GM12878 (cell line): ENCODE measurements at regions not wholly inside any gene's neighbourhood (a gene's known extent, or its start where the extent isn't known, plus 50 kb on each side); places are given as distances from the start of the nearest gene placed in this dataset.

Experiments
- ATAC-seq: fragments of 200-7000 bp; cut with Tn5 transposase; 3 replicates; pipeline ENCODE4 v1.9.1; 2020; ENCODE audit warnings: mild to moderate bottlenecking, moderate library complexity
- BruUV-seq: library from RNA; stranded (reverse); fragments of 400-500 nt; replicated peaks from 2 replicates; lab custom pipeline; 2021; lab: Mats Ljungman, UMichigan
- CTCF ChIA-PET: fragments of 300-600 bp; sonication (Branson Sonifier 250); formaldehyde crosslinking; extraction: SDS; loops from one replicate; lab custom pipeline; 2021; ENCODE audit warnings: inconsistent platforms; lab: Yijun Ruan, JAX
- POLR2A ChIA-PET: fragments of 350-600 bp; formaldehyde crosslinking; extraction: SDS; loops from one replicate; lab custom pipeline; 2021; ENCODE audit warnings: inconsistent platforms; lab: Charles Lee
- RAD21 ChIA-PET: fragments of 300-600 bp; sonication (Branson Sonifier 250); formaldehyde crosslinking; loops from one replicate; lab custom pipeline; 2023; ENCODE audit warnings: antibody characterized with exemption; ENCODE audit not compliant: unreplicated experiment; lab: Charles Lee
- SMC1A ChIA-PET: fragments of 300-600 bp; sonication (Branson Sonifier 250); formaldehyde crosslinking; loops from one replicate; lab custom pipeline; 2023; ENCODE audit not compliant: unreplicated experiment, uncharacterized antibody; lab: Charles Lee
- DNase-seq: peaks from one replicate; pipeline ENCODE4 v3.0.0-alpha.2; 2011; ENCODE audit warnings: low read depth, low spot score
- FAIRE-seq: peaks from 3 replicates; lab custom pipeline; 2011; peaks lifted over from hg19 to GRCh38; lab: Jason Lieb, UNC
- H2AFZ ChIP-seq: 2 replicates; pipeline ENCODE4 v1.6.0; 2011; ENCODE audit warnings: low read depth, low read length, control low read depth; ENCODE audit not compliant: control insufficient read depth
- H3K27ac ChIP-seq: 2 replicates; pipeline ENCODE4 v1.5.1; 2011; ENCODE audit warnings: control low read depth; ENCODE audit not compliant: control insufficient read depth, insufficient read depth
- H3K27me3 ChIP-seq, 2 experiments: replicated peaks in 1 of 2; 2 replicates each; pipeline versions ENCODE4 v1.6.0 to v1.6.1; 2011; ENCODE audit warnings: low read length in 1 of 2; ENCODE audit not compliant: control insufficient read depth in 2 of 2, insufficient read depth in 2 of 2
- H3K36me3 ChIP-seq, 2 experiments: 2 replicates each; pipeline ENCODE4 v1.5.1; 2011; ENCODE audit warnings: low read length in 1 of 2; ENCODE audit not compliant: control insufficient read depth in 2 of 2, insufficient read depth in 2 of 2
- H3K4me1 ChIP-seq: 2 replicates; pipeline ENCODE4 v1.6.1; 2011; ENCODE audit warnings: mild to moderate bottlenecking, low read length, moderate library complexity, mixed read lengths; ENCODE audit not compliant: control insufficient read depth, insufficient read depth
- H3K4me2 ChIP-seq: 2 replicates; pipeline ENCODE4 v1.6.0; 2011; ENCODE audit warnings: control low read depth; ENCODE audit not compliant: control insufficient read depth, insufficient read depth
- H3K4me3 ChIP-seq: fragments of 200-600 bp; sonication (generic); 2 replicates; pipeline ENCODE4 v1.5.1; 2016
- H3K79me2 ChIP-seq: 2 replicates; pipeline ENCODE4 v1.6.0; 2011; ENCODE audit warnings: low read length; ENCODE audit not compliant: control insufficient read depth, insufficient read depth
- H3K9ac ChIP-seq: 2 replicates; pipeline ENCODE4 v1.8.0; 2011; ENCODE audit warnings: low read length, control low read depth, mixed read lengths; ENCODE audit not compliant: control insufficient read depth, insufficient read depth
- H3K9me3 ChIP-seq: replicated peaks from 3 replicates; pipeline ENCODE4 v1.5.1; 2011; ENCODE audit warnings: mild to moderate bottlenecking, low read length; ENCODE audit not compliant: control insufficient read depth, insufficient read depth
- H4K20me1 ChIP-seq: 2 replicates; pipeline ENCODE4 v1.6.0; 2011; ENCODE audit not compliant: control insufficient read depth, insufficient read depth
- BHLHE40 ChIP-seq, 2 experiments: fragments of 450-650 bp in 1 of 2; IDR thresholded peaks; 2 replicates each; pipeline ENCODE4 v1.6.1; 2011 to 2017; ENCODE audit warnings: low read depth in 2 of 2, borderline replicate concordance in 1 of 2, improper control_type of control experiment in 1 of 2, low read length in 1 of 2, mild to moderate bottlenecking in 1 of 2
- CREM ChIP-seq: IDR thresholded peaks from 2 replicates; pipeline ENCODE4 v1.6.1; 2014; ENCODE audit warnings: antibody characterized with exemption, low read depth
- E2F4 ChIP-seq: IDR thresholded peaks from 2 replicates; pipeline ENCODE4 v1.6.1; 2012; ENCODE audit warnings: low read depth, low read length, improper control_type of control experiment
- IKZF1 ChIP-seq: fragments of 450-650 bp; conservative IDR thresholded peaks from 2 replicates; pipeline ENCODE4 v1.6.1; 2017; ENCODE audit warnings: antibody characterized with exemption, mild to moderate bottlenecking
- JUND ChIP-seq: IDR thresholded peaks from 2 replicates; pipeline ENCODE4 v1.6.1; 2012; ENCODE audit warnings: low read depth, mild to moderate bottlenecking, low read length, improper control_type of control experiment, moderate library complexity
- MLLT1 ChIP-seq: fragments of 450-650 bp; IDR thresholded peaks from 2 replicates; pipeline ENCODE4 v1.6.1; 2016; ENCODE audit warnings: mild to moderate bottlenecking
- NR2C2 ChIP-seq: IDR thresholded peaks from 2 replicates; pipeline ENCODE4 v1.6.1; 2011; ENCODE audit warnings: borderline replicate concordance, low read depth; ENCODE audit not compliant: control insufficient read depth, insufficient read length
- WGBS: methylation state at CpG from one replicate; pipeline ENCODE4 v1.1.6; 2016; ENCODE audit warnings: low lambda C conversion rate; ENCODE audit not compliant: insufficient replicate concordance, insufficient coverage; ENCODE audit errors: missing lambda C conversion rate; 5-methylcytosine and 5-hydroxymethylcytosine counted together
- in situ Hi-C: fragments of 300-500 bp; cut with MboI; formaldehyde crosslinking; loops from 9 replicates; pipeline ENCODE4 v1.14.3; 2018; ENCODE audit warnings: mixed read lengths
- intact Hi-C: fragments of 100-400 bp; cut with micrococcal nuclease; formaldehyde crosslinking; loops from one replicate; pipeline ENCODE4 v1.14.2; 2022; ENCODE audit not compliant: unreplicated experiment
- TF ChIP-seq, protein P1 (sequence below): fragments of 450-650 bp; IDR thresholded peaks from 2 replicates; pipeline ENCODE4 v1.6.1; 2017; ENCODE audit warnings: borderline replicate concordance

GRCh38 chr11:70682056-70682455, 283.7 kb downstream of the CTTN start:
- Histone ChIP-seq H4K20me1 (no peaks in the 10 kb centered on the region), H3K9me3 (no peaks in the 10 kb centered on the region), H3K79me2 (no peaks in the 10 kb centered on the region), H3K4me1 (no peaks in the 10 kb centered on the region), H3K27ac (no peak overlapping the region), H3K36me3 (no peaks in the 10 kb centered on the region), H3K9ac (no peak overlapping the region), H2AFZ (no peak overlapping the region), H3K4me2 (no peak overlapping the region), H3K27me3 (no peaks in the 10 kb centered on the region; a peak in 3 of 4 replicates), H3K4me3 (no peak overlapping the region)
- ChIA-PET RAD21 (no interaction called here), SMC1A (no interaction called here), POLR2A (no interaction called here), CTCF (no interaction called here)
- DNase-seq (no peak), FAIRE-seq (no peak), ATAC-seq (no peak)
- in situ Hi-C loops: loop anchor here (5.0 kb wide), 1 partner anchor 50 kb away; no protein-coding TSS in a partner anchor
- intact Hi-C loops: no loop called here
- BruUV-seq: no TSS peak
- 37% methylated on average over 10 of the region's 10 CpGs for WGBS
- TF ChIP-seq, protein P1, sequence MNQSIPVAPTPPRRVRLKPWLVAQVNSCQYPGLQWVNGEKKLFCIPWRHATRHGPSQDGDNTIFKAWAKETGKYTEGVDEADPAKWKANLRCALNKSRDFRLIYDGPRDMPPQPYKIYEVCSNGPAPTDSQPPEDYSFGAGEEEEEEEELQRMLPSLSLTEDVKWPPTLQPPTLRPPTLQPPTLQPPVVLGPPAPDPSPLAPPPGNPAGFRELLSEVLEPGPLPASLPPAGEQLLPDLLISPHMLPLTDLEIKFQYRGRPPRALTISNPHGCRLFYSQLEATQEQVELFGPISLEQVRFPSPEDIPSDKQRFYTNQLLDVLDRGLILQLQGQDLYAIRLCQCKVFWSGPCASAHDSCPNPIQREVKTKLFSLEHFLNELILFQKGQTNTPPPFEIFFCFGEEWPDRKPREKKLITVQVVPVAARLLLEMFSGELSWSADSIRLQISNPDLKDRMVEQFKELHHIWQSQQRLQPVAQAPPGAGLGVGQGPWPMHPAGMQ: no peak
- TF ChIP-seq E2F4 (no peak), NR2C2 (no peak), IKZF1 (no peak), MLLT1 (no peak), BHLHE40 (IDR thresholded peaks at IDR 0.05; ENCODE audit: borderline replicate concordance in 1 of 2, low read depth in 2 of 2, low read length in 1 of 2) (no peak), CREM (no peak), JUND (no peak)
